ENCODE measurements at regions not wholly inside any gene's neighbourhood (a gene's known extent, or its start where the extent isn't known, plus 50 kb on each side); places are given as distances from the start of the nearest gene placed in this dataset.
"Not testable (repeated sequence)": the region's sequence is repeated elsewhere in the genome, so short reads cannot be mapped to it uniquely, and the experiment has no call there.

- DNase-seq (ENCODE audit: low read depth) = no peak
Observed at GRCh38 chr4:23533859-23534258, 356.0 kb downstream of the PPARGC1A start.

- no peak for DNase-seq (ENCODE audit: low read depth)
Observed at GRCh38 chr4:23516716-23517115, 373.1 kb downstream of the PPARGC1A start.

- no peak for DNase-seq (ENCODE audit: low read depth)
Observed at GRCh38 chr4:23504083-23504482, 385.8 kb downstream of the PPARGC1A start.

- no peak for DNase-seq (ENCODE audit: low read depth)
Observed at GRCh38 chr4:23500894-23501449, 388.9 kb downstream of the PPARGC1A start.

GRCh38 chr4:23485801-23486200 is 404.0 kb downstream of the PPARGC1A start:
- no peak for DNase-seq (ENCODE audit: low read depth)

GRCh38 chr4:23484689-23485088 is 405.2 kb downstream of the PPARGC1A start:
- DNase-seq (ENCODE audit: low read depth) = no peak

GRCh38 chr4:23483320-23483960 is 406.4 kb downstream of the PPARGC1A start:
- DNase-seq (ENCODE audit: low read depth) = no peak

GRCh38 chr4:23481566-23481965 is 408.3 kb downstream of the PPARGC1A start:
- DNase-seq (ENCODE audit: low read depth) = no peak

- no peak for DNase-seq (ENCODE audit: low read depth)
Observed at GRCh38 chr4:23477905-23478304, 411.9 kb downstream of the PPARGC1A start.

GRCh38 chr4:23476515-23477090 is 413.2 kb downstream of the PPARGC1A start:
- no peak for DNase-seq (ENCODE audit: low read depth)

GRCh38 chr4:23463071-23463470 is 426.8 kb downstream of the PPARGC1A start:
- no peak for DNase-seq (ENCODE audit: low read depth)

- DNase-seq (ENCODE audit: low read depth) = no peak
Observed at GRCh38 chr4:23458054-23458453, 431.8 kb downstream of the PPARGC1A start.

GRCh38 chr4:23456864-23457263 is 433.0 kb downstream of the PPARGC1A start:
- no peak for DNase-seq (ENCODE audit: low read depth)

- no peak for DNase-seq (ENCODE audit: low read depth)
Observed at GRCh38 chr4:23455456-23456158, 434.2 kb downstream of the PPARGC1A start.

- DNase-seq (ENCODE audit: low read depth) = no peak
Observed at GRCh38 chr4:23441530-23442069, 448.2 kb downstream of the PPARGC1A start.

GRCh38 chr4:23438764-23439163 is 451.1 kb downstream of the PPARGC1A start:
- no peak for DNase-seq (ENCODE audit: low read depth)

GRCh38 chr4:23429497-23429896 is 460.4 kb downstream of the PPARGC1A start:
- no peak for DNase-seq (ENCODE audit: low read depth)

GRCh38 chr4:23425570-23425969 is 464.3 kb downstream of the PPARGC1A start:
- no peak for DNase-seq (ENCODE audit: low read depth)

GRCh38 chr4:23423540-23423939 is 466.3 kb downstream of the PPARGC1A start:
- no peak for DNase-seq (ENCODE audit: low read depth)

GRCh38 chr4:23422878-23423277 is 467.0 kb downstream of the PPARGC1A start:
- no peak for DNase-seq (ENCODE audit: low read depth)

- no peak for DNase-seq (ENCODE audit: low read depth)
Observed at GRCh38 chr4:23413631-23414030, 476.2 kb downstream of the PPARGC1A start.

GRCh38 chr4:23412701-23413100 is 477.1 kb downstream of the PPARGC1A start:
- no peak for DNase-seq (ENCODE audit: low read depth)

GRCh38 chr4:23408913-23409312 is 480.9 kb downstream of the PPARGC1A start:
- not testable (repeated sequence) for DNase-seq (ENCODE audit: low read depth)

Measured in HS-5 (cell line).